Left ventricle myocardium inferior (tissue), 1 donor: ENCODE measurements at regions not wholly inside any gene's neighbourhood (a gene's known extent, or its start where the extent isn't known, plus 50 kb on each side); places are given as distances from the start of the nearest gene placed in this dataset.

Experiments used
- DNase-seq: peaks from one replicate; pipeline ENCODE4 v3.0.0-alpha.2; 2020
- H3K27ac ChIP-seq: fragments of 200-600 bp; replicated peaks from 2 replicates; pipeline ENCODE4 v1.8.0; 2021
- H3K27me3 ChIP-seq: fragments of 200-600 bp; 2 replicates; pipeline ENCODE4 v1.8.0; 2021; ENCODE audit warnings: low read depth
- H3K36me3 ChIP-seq: fragments of 200-600 bp; 2 replicates; pipeline ENCODE4 v1.8.0; 2021
- H3K4me1 ChIP-seq: fragments of 200-600 bp; 2 replicates; pipeline ENCODE4 v1.8.0; 2021
- H3K4me3 ChIP-seq: fragments of 200-600 bp; 2 replicates; pipeline ENCODE4 v1.8.0; 2021; ENCODE audit warnings: mild to moderate bottlenecking, moderate library complexity
- H3K9me3 ChIP-seq: fragments of 200-600 bp; replicated peaks from 2 replicates; pipeline ENCODE4 v1.8.0; 2021
- intact Hi-C: fragments of 100-400 bp; cut with micrococcal nuclease; formaldehyde crosslinking; loops from one replicate; pipeline ENCODE4 v1.11.0; 2022
- TF ChIP-seq, protein P1 (sequence below): fragments of 200-600 bp; IDR thresholded peaks from 2 replicates; pipeline ENCODE4 v1.8.0; 2021; ENCODE audit warnings: antibody characterized with exemption, mild to moderate bottlenecking, borderline replicate concordance
- donor health status: DM: no; HTN: yes; CAD: no; lungs with severe emphysema.

GRCh38 chr11:122285070-122285988, 169.3 kb upstream of the BLID start:
- Histone ChIP-seq H3K4me1 (no peaks in the 10 kb centered on the region), H3K27me3 (no peaks in the 10 kb centered on the region), H3K4me3 (no peak overlapping the region), H3K36me3 (no peaks in the 10 kb centered on the region), H3K9me3 (no peaks in the 10 kb centered on the region), H3K27ac (no peak overlapping the region)
- intact Hi-C loops: no loop called here
- no peak for DNase-seq
- TF ChIP-seq, protein P1, sequence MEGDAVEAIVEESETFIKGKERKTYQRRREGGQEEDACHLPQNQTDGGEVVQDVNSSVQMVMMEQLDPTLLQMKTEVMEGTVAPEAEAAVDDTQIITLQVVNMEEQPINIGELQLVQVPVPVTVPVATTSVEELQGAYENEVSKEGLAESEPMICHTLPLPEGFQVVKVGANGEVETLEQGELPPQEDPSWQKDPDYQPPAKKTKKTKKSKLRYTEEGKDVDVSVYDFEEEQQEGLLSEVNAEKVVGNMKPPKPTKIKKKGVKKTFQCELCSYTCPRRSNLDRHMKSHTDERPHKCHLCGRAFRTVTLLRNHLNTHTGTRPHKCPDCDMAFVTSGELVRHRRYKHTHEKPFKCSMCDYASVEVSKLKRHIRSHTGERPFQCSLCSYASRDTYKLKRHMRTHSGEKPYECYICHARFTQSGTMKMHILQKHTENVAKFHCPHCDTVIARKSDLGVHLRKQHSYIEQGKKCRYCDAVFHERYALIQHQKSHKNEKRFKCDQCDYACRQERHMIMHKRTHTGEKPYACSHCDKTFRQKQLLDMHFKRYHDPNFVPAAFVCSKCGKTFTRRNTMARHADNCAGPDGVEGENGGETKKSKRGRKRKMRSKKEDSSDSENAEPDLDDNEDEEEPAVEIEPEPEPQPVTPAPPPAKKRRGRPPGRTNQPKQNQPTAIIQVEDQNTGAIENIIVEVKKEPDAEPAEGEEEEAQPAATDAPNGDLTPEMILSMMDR: no peak

GRCh38 chr11:122280870-122281269, 164.9 kb upstream of the BLID start:
- H3K4me1 ChIP-seq: no peaks in the 10 kb centered on the region
- intact Hi-C loops: no loop called here
- H3K36me3 ChIP-seq: no peaks in the 10 kb centered on the region

GRCh38 chr11:122279194-122279593, 163.2 kb upstream of the BLID start:
- H3K27ac ChIP-seq: no peak overlapping the region
- intact Hi-C loops: no loop called here
- H3K36me3 ChIP-seq: no peaks in the 10 kb centered on the region
- TF ChIP-seq, protein P1: no peak
- H3K4me1 ChIP-seq: no peaks in the 10 kb centered on the region
- no peaks in the 10 kb centered on the region for H3K27me3 ChIP-seq
- H3K4me3 ChIP-seq: no peak overlapping the region
- no peaks in the 10 kb centered on the region for H3K9me3 ChIP-seq
- no peak for DNase-seq

More at GRCh38 chr11:122280870-122281269, 164.9 kb upstream of the BLID start:
- TF ChIP-seq, protein P1: no peak
- DNase-seq: no peak
- Histone ChIP-seq H3K4me3 (no peak overlapping the region), H3K9me3 (no peaks in the 10 kb centered on the region), H3K27me3 (no peaks in the 10 kb centered on the region), H3K27ac (no peak overlapping the region)

DNA sequence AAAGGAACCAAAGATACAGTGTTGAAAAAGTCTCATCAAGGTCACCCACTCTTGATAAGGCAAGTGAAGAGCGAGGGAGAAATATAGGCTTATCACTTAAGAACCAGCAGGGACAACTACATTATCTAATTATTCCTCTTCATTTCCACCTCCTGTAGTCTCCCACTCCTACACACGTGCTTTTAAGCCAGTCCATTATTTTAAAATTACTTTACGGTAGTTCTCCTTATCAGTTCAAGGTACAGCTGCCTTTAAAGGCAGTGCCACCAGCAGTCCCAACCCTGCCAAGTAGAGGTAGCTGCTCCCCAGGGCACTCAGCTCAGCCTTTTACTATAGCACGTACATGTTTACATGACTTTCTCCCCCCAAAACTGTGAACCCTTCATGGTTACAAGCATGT, 161.5 kb upstream of the BLID start:
- no peak overlapping the region for H3K27ac ChIP-seq
- intact Hi-C loops: no loop called here
- TF ChIP-seq, protein P1: no peak

DNA sequence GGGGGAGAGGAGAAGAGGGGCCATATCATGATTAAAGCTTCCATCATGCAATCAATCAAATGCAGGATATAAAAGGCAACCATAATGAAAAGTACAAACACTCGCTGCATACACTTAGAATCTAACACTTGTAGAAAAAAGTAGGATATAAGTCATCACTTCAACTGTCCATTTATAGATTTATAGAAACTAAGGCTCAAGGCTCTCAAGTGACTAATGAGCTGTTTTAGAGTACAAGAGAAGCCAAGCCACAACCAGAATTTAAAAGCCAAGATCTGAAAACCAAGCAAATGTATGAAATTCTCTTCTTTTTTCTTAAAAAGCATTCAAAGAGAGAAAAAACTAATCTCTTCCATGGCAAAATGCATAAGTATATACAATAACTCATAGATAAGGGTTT, 160.2 kb upstream of the BLID start:
- Histone ChIP-seq H3K4me3 (no peak overlapping the region), H3K9me3 (no peaks in the 10 kb centered on the region), H3K27ac (no peak overlapping the region), H3K36me3 (no peaks in the 10 kb centered on the region), H3K27me3 (no peaks in the 10 kb centered on the region), H3K4me1 (no peaks in the 10 kb centered on the region)
- intact Hi-C loops: no loop called here
- TF ChIP-seq, protein P1: no peak
- no peak for DNase-seq

More for the DNA sequence above, 161.5 kb upstream of the BLID start:
- no peak for DNase-seq
- H3K9me3 ChIP-seq: no peaks in the 10 kb centered on the region
- no peaks in the 10 kb centered on the region for H3K36me3 ChIP-seq
- H3K27me3 ChIP-seq: no peaks in the 10 kb centered on the region
- no peak overlapping the region for H3K4me3 ChIP-seq
- no peaks in the 10 kb centered on the region for H3K4me1 ChIP-seq
